GM18909 (cell line): ENCODE measurements at regions not wholly inside any gene's neighbourhood (a gene's known extent, or its start where the extent isn't known, plus 50 kb on each side); places are given as distances from the start of the nearest gene placed in this dataset.
"Not testable (repeated sequence)": the region's sequence is repeated elsewhere in the genome, so short reads cannot be mapped to it uniquely, and the experiment has no call there.

Experiments
- ATAC-seq: cut with Tn5 transposase; IDR thresholded peaks from one replicate; pipeline ENCODE4 v1.9.1; 2021; ENCODE audit warnings: mild to moderate bottlenecking; ENCODE audit not compliant: unreplicated experiment, poor library complexity

DNA sequence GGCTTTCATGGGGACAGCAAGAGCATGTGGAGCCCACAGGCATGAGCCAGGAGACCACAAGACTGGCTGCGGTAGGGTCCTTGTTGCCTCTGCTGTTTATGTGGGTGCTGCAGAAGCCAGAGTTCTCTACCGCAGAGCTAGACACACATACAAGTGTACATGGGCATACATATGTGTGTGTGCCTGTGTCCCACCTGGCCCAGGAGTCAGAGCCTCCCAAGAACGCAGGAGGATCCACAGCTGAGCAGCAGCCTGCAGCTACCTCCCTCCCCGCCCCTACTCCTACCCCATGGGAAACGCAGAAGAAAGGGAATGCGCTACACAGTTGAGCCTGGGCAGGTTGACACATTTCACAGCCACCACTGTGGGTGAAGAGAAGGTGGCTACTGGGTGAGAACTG lies 438.1 kb upstream of the SMIM21 start:
- no peak for ATAC-seq

GRCh38 chr18:75864816-75865215 lies 437.3 kb upstream of the SMIM21 start:
- no peak for ATAC-seq

GRCh38 chr18:75863696-75864095 lies 436.2 kb upstream of the SMIM21 start:
- ATAC-seq, result no peak

- ATAC-seq, result no peak
Measured at GRCh38 chr18:75862458-75862857, 435.0 kb upstream of the SMIM21 start.

- ATAC-seq, result no peak
Measured at GRCh38 chr18:75860166-75860565, 432.7 kb upstream of the SMIM21 start.

DNA sequence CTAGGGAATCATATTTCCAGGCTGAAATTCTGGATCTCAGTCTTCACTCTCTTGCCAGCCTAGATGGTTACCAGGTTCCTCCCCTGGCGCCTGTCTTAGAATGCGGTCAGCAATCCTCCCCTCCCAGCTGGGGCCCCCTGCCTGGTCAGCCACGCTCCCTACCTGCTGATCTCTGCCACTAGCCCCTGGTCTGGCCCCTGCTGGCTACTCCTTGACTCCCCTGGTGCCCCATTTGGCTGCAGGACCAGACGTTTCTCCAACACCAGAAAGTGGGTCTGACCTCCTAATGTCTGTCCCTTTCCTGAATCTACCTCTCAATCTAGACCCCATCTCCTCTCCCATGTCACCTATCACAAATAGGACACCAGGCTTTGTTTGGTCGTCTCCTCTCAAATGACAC lies 432.0 kb upstream of the SMIM21 start:
- ATAC-seq, result no peak

GRCh38 chr18:75858754-75859153 lies 431.3 kb upstream of the SMIM21 start:
- ATAC-seq, result no peak

- ATAC-seq, result no peak
Measured at GRCh38 chr18:75857558-75857957, 430.1 kb upstream of the SMIM21 start.

GRCh38 chr18:75854808-75855207 lies 427.3 kb upstream of the SMIM21 start:
- no peak for ATAC-seq

- ATAC-seq, result no peak
Measured at GRCh38 chr18:75854174-75854573, 426.7 kb upstream of the SMIM21 start.

- no peak for ATAC-seq
Measured at GRCh38 chr18:75846321-75846720, 418.8 kb upstream of the SMIM21 start.

- ATAC-seq, result no peak
Measured at GRCh38 chr18:75845413-75845812, 417.9 kb upstream of the SMIM21 start.

DNA sequence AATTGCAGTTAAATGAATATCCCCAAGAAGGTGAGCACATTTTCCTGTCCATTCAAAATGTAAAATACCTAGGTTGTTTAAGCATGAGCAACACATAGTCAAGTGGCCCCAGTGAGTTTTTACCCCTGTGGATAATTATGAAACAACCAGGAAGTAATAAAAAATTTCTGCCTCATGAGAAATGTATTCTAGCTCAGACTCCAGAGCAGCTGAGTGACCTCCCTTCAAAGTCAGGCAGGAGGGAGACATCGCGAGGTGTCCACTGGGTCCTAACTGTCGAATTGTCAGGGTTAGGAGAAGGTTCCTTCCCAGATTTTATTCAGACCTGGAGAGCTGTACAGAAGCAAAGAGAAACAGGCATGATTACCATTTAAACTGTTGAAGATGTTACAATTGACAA lies 416.6 kb upstream of the SMIM21 start:
- no peak for ATAC-seq

- no peak for ATAC-seq
Measured at GRCh38 chr18:75840131-75840530, 412.6 kb upstream of the SMIM21 start.

DNA sequence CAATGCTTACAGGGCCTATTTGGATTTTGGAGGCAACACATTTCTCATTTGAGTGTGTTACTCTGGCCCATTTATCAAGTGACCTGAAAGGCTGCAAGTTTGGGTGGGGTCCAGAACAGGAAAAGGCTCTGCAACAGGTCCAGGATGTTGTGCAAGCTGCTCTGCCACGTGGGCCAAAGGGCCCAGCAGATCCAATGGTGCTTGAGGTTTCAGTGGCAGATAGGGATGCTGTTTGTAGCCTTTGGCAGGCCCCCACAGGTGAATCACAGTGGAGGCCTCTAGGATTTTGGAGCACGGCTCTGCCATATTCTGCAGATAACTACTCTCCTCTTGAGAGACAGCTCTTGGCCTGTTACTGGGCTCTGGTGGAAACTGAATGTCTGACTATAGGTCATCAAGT lies 412.2 kb upstream of the SMIM21 start:
- ATAC-seq, result not testable (repeated sequence)

DNA sequence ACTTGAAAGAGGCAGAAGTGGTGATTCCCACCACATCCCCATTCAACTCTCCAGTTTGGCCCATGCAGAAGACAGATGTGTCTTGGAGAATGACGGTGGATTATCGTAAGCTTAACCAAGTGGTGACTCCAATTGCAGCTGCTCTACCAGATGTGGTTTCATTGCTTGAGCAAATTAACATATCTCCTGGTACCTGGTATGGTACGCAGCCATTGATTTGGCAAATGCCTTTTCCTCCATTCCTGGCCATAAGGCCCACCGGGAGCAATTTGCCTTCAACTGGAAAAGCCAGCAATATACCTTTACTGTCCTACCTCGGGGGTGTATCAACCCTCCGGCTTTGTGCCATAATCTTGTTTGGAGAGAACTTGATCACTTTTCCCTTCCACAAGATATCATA lies 411.5 kb upstream of the SMIM21 start:
- no peak for ATAC-seq

- no peak for ATAC-seq
Measured at GRCh38 chr18:75837316-75837715, 409.8 kb upstream of the SMIM21 start.

GRCh38 chr18:75836516-75836915 lies 409.0 kb upstream of the SMIM21 start:
- no peak for ATAC-seq

- no peak for ATAC-seq
Measured at GRCh38 chr18:75831960-75832359, 404.5 kb upstream of the SMIM21 start.

DNA sequence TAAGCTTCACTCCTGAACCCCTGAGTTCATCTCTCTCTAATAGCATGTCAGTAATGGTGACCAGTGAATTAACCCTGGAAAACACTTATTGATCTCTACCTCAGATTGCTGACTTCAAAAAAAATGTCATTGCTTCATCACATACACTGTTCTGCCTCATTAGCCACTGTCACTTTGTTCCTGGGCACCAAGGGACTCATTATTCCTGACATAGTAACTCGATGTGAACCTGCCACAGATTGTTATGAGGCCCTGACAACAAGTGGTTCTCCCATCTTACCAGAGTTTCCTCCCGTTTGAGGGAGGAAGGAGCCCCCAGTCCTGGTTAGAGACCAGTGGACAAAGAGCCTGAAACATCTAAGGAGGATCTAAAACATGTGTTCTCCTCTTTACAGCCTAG lies 403.3 kb upstream of the SMIM21 start:
- no peak for ATAC-seq

- no peak for ATAC-seq
Measured at GRCh38 chr18:75829091-75829490, 401.6 kb upstream of the SMIM21 start.

DNA sequence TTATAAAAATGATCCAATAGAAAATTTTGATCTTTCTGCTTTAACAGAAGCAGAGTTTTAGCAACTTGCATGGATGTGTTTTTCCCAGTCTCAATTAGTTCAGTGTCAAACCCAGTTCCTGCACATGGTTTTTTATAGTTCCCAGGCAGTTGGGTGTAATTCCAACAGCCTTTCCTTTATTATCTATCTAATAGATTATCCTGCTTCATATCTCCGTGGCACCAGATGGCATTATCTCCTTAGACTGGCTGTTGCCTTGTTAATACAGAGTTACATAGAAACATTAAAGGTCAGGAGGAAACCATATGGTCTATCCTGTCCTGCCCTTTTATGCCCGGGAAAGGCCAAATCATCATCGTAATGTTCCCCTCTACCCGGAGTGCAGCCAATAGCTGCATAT lies 400.9 kb upstream of the SMIM21 start:
- ATAC-seq, result no peak

- no peak for ATAC-seq
Measured at GRCh38 chr18:75827751-75828287, 400.3 kb upstream of the SMIM21 start.
